Mesendoderm (in vitro differentiated cells): ENCODE measurements at regions not wholly inside any gene's neighbourhood (a gene's known extent, or its start where the extent isn't known, plus 50 kb on each side); places are given as distances from the start of the nearest gene placed in this dataset.

Experiments used
- DNase-seq: peaks from one replicate; pipeline ENCODE4 v3.0.0; 2013
- H2AK5ac ChIP-seq: 2 replicates; pipeline ENCODE4 v1.6.1; 2013; ENCODE audit warnings: low read length, inconsistent platforms
- H2BK120ac ChIP-seq: 2 replicates; pipeline ENCODE4 v1.6.1; 2013; ENCODE audit warnings: low read depth, mild to moderate bottlenecking, low read length, moderate library complexity, mixed read lengths
- H2BK15ac ChIP-seq: replicated peaks from 2 replicates; pipeline ENCODE4 v1.6.1; 2013; ENCODE audit warnings: low read depth, mild to moderate bottlenecking, moderate library complexity
- H2BK5ac ChIP-seq: 2 replicates; pipeline ENCODE4 v1.6.1; 2013; ENCODE audit warnings: low read length, inconsistent platforms
- H3K18ac ChIP-seq: 2 replicates; pipeline ENCODE4 v1.6.1; 2013; ENCODE audit warnings: mild to moderate bottlenecking, low read length, mixed read lengths
- H3K23ac ChIP-seq: one replicate; pipeline ENCODE4 v1.6.1; 2013; ENCODE audit warnings: low read length
- H3K27ac ChIP-seq: 2 replicates; pipeline ENCODE4 v1.5.1; 2013; ENCODE audit warnings: low read depth, mild to moderate bottlenecking, inconsistent platforms, low read length, moderate library complexity
- H3K27me3 ChIP-seq: 2 replicates; pipeline ENCODE4 v1.6.1; 2013; ENCODE audit warnings: low read length, control low read depth, mild to moderate bottlenecking, inconsistent platforms; ENCODE audit not compliant: insufficient read depth, poor library complexity
- H3K36me3 ChIP-seq: 2 replicates; pipeline ENCODE4 v1.6.1; 2013; ENCODE audit warnings: low read length, inconsistent platforms; ENCODE audit not compliant: control insufficient read depth, insufficient read depth
- H3K4ac ChIP-seq: one replicate; pipeline ENCODE4 v1.6.1; 2013; ENCODE audit warnings: low read depth, mild to moderate bottlenecking, low read length, moderate library complexity
- H3K4me1 ChIP-seq: 2 replicates; pipeline ENCODE4 v1.6.1; 2013; ENCODE audit warnings: low read depth, low read length, inconsistent platforms; ENCODE audit not compliant: control insufficient read depth
- H3K4me2 ChIP-seq: 2 replicates; pipeline ENCODE4 v1.6.1; 2013; ENCODE audit warnings: low read length
- H3K4me3 ChIP-seq: 2 replicates; pipeline ENCODE4 v1.5.1; 2013; ENCODE audit warnings: mild to moderate bottlenecking, low read length
- H3K56ac ChIP-seq: one replicate; pipeline ENCODE4 v1.6.1; 2013; ENCODE audit warnings: low read length
- H3K79me1 ChIP-seq: 2 replicates; pipeline ENCODE4 v1.6.1; 2013; ENCODE audit warnings: low read length, inconsistent platforms
- H3K79me2 ChIP-seq: 2 replicates; pipeline ENCODE4 v1.6.1; 2013; ENCODE audit warnings: mild to moderate bottlenecking, low read length; ENCODE audit not compliant: control insufficient read depth, insufficient read depth
- H3K9ac ChIP-seq: 2 replicates; pipeline ENCODE4 v1.6.1; 2013; ENCODE audit warnings: low read length, inconsistent platforms
- H4K5ac ChIP-seq: one replicate; pipeline ENCODE4 v1.6.1; 2013; ENCODE audit warnings: low read length
- H4K8ac ChIP-seq: one replicate; pipeline ENCODE4 v1.6.1; 2013; ENCODE audit warnings: low read depth, mild to moderate bottlenecking, control low read depth, low read length, moderate library complexity
- WGBS: extraction: QIAGEN DNeasy Blood & Tissue Kit; methylation state at CpG from one replicate; pipeline ENCODE4 v1.1.7; 2013; ENCODE audit warnings: low lambda C conversion rate, missing lambda C conversion rate; ENCODE audit not compliant: insufficient coverage; ENCODE audit errors: extremely low coverage; 5-methylcytosine and 5-hydroxymethylcytosine counted together

GRCh38 chr6:132978685-132979084, 164.3 kb downstream of the RPS12 start:
- Histone ChIP-seq H2AK5ac (no peak overlapping the region), H4K8ac (no peak overlapping the region), H3K56ac (no peak overlapping the region), H3K9ac (no peak overlapping the region), H3K4me2 (no peak overlapping the region), H3K4me3 (no peak overlapping the region), H3K79me2 (no peaks in the 10 kb centered on the region), H4K5ac (no peak overlapping the region), H3K36me3 (no peaks in the 10 kb centered on the region), H3K4ac (no peak overlapping the region), H3K23ac (no peak overlapping the region), H2BK5ac (no peak overlapping the region), H3K4me1 (no peaks in the 10 kb centered on the region), H3K79me1 (no peaks in the 10 kb centered on the region), H3K18ac (no peak overlapping the region), H2BK120ac (no peak overlapping the region), H3K27me3 (no peaks in the 10 kb centered on the region), H3K27ac (no peak overlapping the region), H2BK15ac (no peak overlapping the region)
- DNase-seq, result no peak

- Histone ChIP-seq H4K8ac (no peak overlapping the region), H2BK5ac (no peak overlapping the region), H3K9ac (no peak overlapping the region), H3K27ac (no peak overlapping the region), H2AK5ac (no peak overlapping the region), H3K23ac (no peak overlapping the region), H3K56ac (no peak overlapping the region), H2BK120ac (no peak overlapping the region), H3K18ac (no peak overlapping the region), H3K27me3 (no peaks in the 10 kb centered on the region), H3K79me1 (no peaks in the 10 kb centered on the region), H2BK15ac (no peak overlapping the region), H3K4me2 (no peak overlapping the region), H3K36me3 (no peaks in the 10 kb centered on the region), H3K4me3 (no peak overlapping the region), H3K4me1 (no peaks in the 10 kb centered on the region), H3K4ac (no peak overlapping the region), H3K79me2 (no peaks in the 10 kb centered on the region), H4K5ac (no peak overlapping the region)
- no peak for DNase-seq
- no CpG with 5 or more reads among the region's 2 CpGs for WGBS
Observed at GRCh38 chr6:132993738-132994137, 179.4 kb downstream of the RPS12 start.

GRCh38 chr6:132995009-132995408, 180.6 kb downstream of the RPS12 start:
- Histone ChIP-seq H4K5ac (no peak overlapping the region), H3K4me1 (no peaks in the 10 kb centered on the region), H3K23ac (no peak overlapping the region), H3K27me3 (no peaks in the 10 kb centered on the region), H3K18ac (no peak overlapping the region), H3K4me2 (no peak overlapping the region), H3K4me3 (no peak overlapping the region), H2BK15ac (no peak overlapping the region), H2AK5ac (no peak overlapping the region), H3K4ac (no peak overlapping the region), H3K79me2 (no peaks in the 10 kb centered on the region), H2BK120ac (no peak overlapping the region), H3K27ac (no peak overlapping the region), H3K79me1 (no peaks in the 10 kb centered on the region), H3K9ac (no peak overlapping the region), H4K8ac (no peak overlapping the region), H2BK5ac (no peak overlapping the region), H3K36me3 (no peaks in the 10 kb centered on the region), H3K56ac (no peak overlapping the region)
- no peak for DNase-seq
- WGBS, result 100% methylated on average over 1 of the region's 5 CpGs

GRCh38 chr6:132995432-132995831, 181.1 kb downstream of the RPS12 start:
- Histone ChIP-seq H3K9ac (no peak overlapping the region), H3K4me3 (no peak overlapping the region), H2BK15ac (no peak overlapping the region), H2AK5ac (no peak overlapping the region), H3K18ac (no peak overlapping the region), H3K23ac (no peak overlapping the region), H2BK5ac (no peak overlapping the region), H3K36me3 (no peaks in the 10 kb centered on the region), H3K4ac (no peak overlapping the region), H4K8ac (no peak overlapping the region), H4K5ac (no peak overlapping the region), H3K4me2 (no peak overlapping the region), H3K27ac (no peak overlapping the region), H3K27me3 (no peaks in the 10 kb centered on the region), H3K79me1 (no peaks in the 10 kb centered on the region), H2BK120ac (no peak overlapping the region), H3K79me2 (no peaks in the 10 kb centered on the region), H3K4me1 (no peaks in the 10 kb centered on the region), H3K56ac (no peak overlapping the region)
- DNase-seq, result no peak
- no CpG with 5 or more reads among the region's 3 CpGs for WGBS

GRCh38 chr6:132998418-132998817, 184.0 kb downstream of the RPS12 start:
- no peaks in the 10 kb centered on the region for H3K36me3 ChIP-seq
- no peak overlapping the region for H3K23ac ChIP-seq
- H4K8ac ChIP-seq, result no peak overlapping the region
- H3K27me3 ChIP-seq, result no peaks in the 10 kb centered on the region
- no peak overlapping the region for H2BK15ac ChIP-seq
- H3K79me2 ChIP-seq, result no peaks in the 10 kb centered on the region
- no peak overlapping the region for H2BK5ac ChIP-seq
- no peak overlapping the region for H2AK5ac ChIP-seq
- no peaks in the 10 kb centered on the region for H3K79me1 ChIP-seq
- H2BK120ac ChIP-seq, result no peak overlapping the region
- no peak overlapping the region for H3K56ac ChIP-seq
- H3K4me3 ChIP-seq, result no peak overlapping the region
- no peak overlapping the region for H3K27ac ChIP-seq
- no peak overlapping the region for H3K18ac ChIP-seq
- H3K9ac ChIP-seq, result no peak overlapping the region
- no peak overlapping the region for H3K4me2 ChIP-seq
- H3K4me1 ChIP-seq, result no peaks in the 10 kb centered on the region
- DNase-seq, result no peak
- no peak overlapping the region for H3K4ac ChIP-seq
- no peak overlapping the region for H4K5ac ChIP-seq

GRCh38 chr6:133001040-133001565, 186.7 kb downstream of the RPS12 start:
- no peaks in the 10 kb centered on the region for H3K36me3 ChIP-seq
- no peak overlapping the region for H3K4ac ChIP-seq
- H2BK15ac ChIP-seq, result no peak overlapping the region
- H3K4me3 ChIP-seq, result no peak overlapping the region
- H4K5ac ChIP-seq, result no peak overlapping the region
- H3K56ac ChIP-seq, result no peak overlapping the region
- H3K79me1 ChIP-seq, result no peaks in the 10 kb centered on the region
- H2BK5ac ChIP-seq, result no peak overlapping the region
- H3K79me2 ChIP-seq, result no peaks in the 10 kb centered on the region
- H3K27me3 ChIP-seq, result no peaks in the 10 kb centered on the region
- no peak overlapping the region for H3K23ac ChIP-seq
- H3K4me1 ChIP-seq, result no peaks in the 10 kb centered on the region
- H2BK120ac ChIP-seq, result no peak overlapping the region
- H3K9ac ChIP-seq, result no peak overlapping the region
- no peak overlapping the region for H3K4me2 ChIP-seq
- no peak overlapping the region for H2AK5ac ChIP-seq
- H3K27ac ChIP-seq, result no peak overlapping the region
- DNase-seq, result no peak
- no peak overlapping the region for H4K8ac ChIP-seq
- WGBS, result no CpG with 5 or more reads among the region's 2 CpGs
- no peak overlapping the region for H3K18ac ChIP-seq
